ENCODE measurements at regions not wholly inside any gene's neighbourhood (a gene's known extent, or its start where the extent isn't known, plus 50 kb on each side); places are given as distances from the start of the nearest gene placed in this dataset.
"Not testable (repeated sequence)": the region's sequence is repeated elsewhere in the genome, so short reads cannot be mapped to it uniquely, and the experiment has no call there.

GRCh38 chr6:14530385-14530784 lies 412.8 kb downstream of the CD83 start:
- DNase-seq (ENCODE audit: low spot score): no peak

- no peak for DNase-seq (ENCODE audit: low spot score)
Measured at GRCh38 chr6:14533446-14533845, 415.9 kb downstream of the CD83 start.

GRCh38 chr6:14537030-14537429 lies 419.5 kb downstream of the CD83 start:
- no peak for DNase-seq (ENCODE audit: low spot score)

GRCh38 chr6:14540276-14540675 lies 422.7 kb downstream of the CD83 start:
- no peak for DNase-seq (ENCODE audit: low spot score)

- no peak for DNase-seq (ENCODE audit: low spot score)
Measured at GRCh38 chr6:14540810-14541540, 423.4 kb downstream of the CD83 start.

DNA sequence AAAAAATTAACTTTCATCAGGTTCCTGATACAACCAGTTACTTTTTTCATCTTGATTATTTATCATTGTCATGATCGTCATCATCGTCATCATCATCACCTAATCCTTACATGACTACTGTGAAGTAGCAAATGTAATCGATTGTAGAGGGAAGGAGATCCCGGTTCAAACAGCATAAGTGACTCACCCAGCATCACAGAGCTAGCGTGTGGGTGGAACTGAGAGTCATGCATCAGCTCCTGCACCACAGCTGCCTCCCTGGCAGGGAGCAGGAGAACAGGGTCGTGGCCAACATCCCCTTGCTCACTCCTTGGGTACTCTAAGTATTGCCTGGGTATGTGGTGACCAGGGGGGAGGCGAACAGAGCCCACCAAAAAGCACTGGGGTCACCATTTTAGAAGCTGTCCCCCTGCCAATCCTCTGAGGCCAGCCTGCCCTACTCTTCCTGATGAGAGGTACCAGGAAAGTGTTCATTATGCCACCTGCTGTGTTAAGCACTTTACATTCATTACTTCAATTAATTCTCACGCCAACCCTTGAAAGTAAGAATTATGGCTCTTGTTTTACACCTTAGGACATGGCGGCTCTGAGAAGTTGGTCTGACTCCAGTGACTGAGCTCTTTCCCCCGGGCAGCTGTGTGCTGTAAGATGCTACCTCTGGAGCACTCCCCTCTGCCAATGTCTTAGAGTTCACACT lies 425.2 kb downstream of the CD83 start:
- DNase-seq (ENCODE audit: low spot score): no peak

DNA sequence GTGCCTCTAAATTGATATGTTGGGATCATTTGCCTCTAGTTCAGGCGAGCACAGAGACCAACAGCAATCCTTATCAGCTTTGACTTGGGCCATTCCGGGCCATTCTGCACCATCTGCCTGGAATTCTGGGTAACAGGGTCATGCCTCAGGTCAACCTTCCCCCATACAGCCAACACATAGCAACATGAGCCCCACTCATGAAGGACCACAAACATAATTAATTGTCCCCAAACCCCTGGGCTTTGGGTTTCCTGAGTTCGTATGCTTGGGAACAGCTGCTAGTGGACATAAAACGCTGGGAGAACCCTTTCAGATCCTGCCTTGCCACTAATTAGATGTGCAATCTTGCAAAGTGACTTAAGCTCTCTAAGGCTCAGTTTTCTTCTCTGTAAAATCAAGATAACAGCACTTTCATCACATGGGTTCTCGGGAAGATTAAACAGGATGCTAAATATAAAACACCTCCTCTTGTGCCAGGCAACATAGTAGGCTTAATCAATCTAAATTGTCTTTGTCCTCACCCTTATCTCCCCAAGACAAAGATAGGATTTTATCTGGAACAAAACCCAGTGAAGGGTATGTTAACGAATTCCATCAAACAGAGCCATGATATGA lies 426.5 kb downstream of the CD83 start:
- no peak for DNase-seq (ENCODE audit: low spot score)

- no peak for DNase-seq (ENCODE audit: low spot score)
Measured at GRCh38 chr6:14544666-14545065, 427.1 kb downstream of the CD83 start.

GRCh38 chr6:14545496-14545895 lies 427.9 kb downstream of the CD83 start:
- no peak for DNase-seq (ENCODE audit: low spot score)

DNA sequence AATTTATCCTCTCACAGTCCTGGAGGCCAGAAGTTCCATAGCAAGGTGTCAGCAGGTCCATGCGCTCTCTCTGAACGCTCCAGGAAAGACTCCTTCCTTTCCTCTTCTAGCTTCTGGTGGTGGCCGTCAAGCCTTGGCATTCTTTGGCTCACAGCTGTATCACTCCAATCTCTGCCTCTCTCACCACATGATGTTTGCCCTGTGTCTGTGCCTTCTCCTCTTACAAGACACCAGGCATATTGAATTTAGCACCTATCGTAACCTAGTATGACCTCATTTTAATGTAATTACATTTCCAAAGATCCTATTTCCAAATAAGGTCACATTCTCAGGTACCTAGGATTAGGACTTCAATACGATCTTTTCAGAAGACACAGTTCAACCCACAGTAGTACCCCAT lies 428.5 kb downstream of the CD83 start:
- DNase-seq (ENCODE audit: low spot score): no peak

- DNase-seq (ENCODE audit: low spot score): no peak
Measured at GRCh38 chr6:14547284-14547998, 429.9 kb downstream of the CD83 start.

DNA sequence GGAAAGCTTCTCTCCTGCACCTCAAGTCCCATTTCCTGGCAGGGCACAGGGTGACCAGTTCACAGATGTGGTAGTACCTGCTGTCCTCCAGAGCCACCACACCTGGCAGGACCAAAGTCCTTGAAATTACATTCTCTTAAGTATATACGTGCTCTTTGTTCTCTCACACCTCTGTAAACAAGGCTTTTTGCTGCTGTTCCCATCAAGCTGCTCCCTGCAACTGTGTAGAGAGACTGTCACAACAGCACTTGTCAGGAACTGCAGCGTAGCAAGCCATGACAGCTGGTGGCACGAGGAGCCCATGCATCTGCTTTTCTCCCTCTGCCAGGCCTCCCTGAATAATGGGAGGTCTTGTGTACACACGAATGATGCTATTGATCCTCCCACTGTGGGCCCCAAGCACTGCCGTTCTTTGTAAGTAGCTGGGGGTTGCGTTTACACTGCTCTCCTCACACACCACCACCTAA lies 431.8 kb downstream of the CD83 start:
- peak; percentile 51 for DNase-seq (ENCODE audit: low spot score)

- DNase-seq (ENCODE audit: low spot score): no peak
Measured at GRCh38 chr6:14549871-14550270, 432.3 kb downstream of the CD83 start.

- no peak for DNase-seq (ENCODE audit: low spot score)
Measured at GRCh38 chr6:14550410-14550809, 432.8 kb downstream of the CD83 start.

DNA sequence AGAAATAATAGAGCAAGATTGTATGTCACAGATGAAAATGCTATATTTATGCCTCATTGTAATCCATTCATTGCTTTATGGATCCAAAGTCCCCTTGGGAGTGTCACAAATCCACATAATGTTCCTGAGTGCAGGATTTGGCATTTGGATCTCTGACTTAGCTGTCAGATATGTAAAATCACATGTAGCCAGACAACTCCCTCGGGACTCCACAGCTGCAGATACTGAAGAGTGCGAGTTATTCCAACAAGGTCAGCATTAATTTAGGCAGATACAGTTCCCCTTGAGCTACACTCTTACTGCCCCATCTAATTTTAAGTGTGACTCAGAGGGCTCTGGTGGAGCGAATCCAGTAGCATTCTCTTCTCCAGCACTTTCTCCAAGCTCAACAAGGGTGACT lies 433.2 kb downstream of the CD83 start:
- no peak for DNase-seq (ENCODE audit: low spot score)

DNA sequence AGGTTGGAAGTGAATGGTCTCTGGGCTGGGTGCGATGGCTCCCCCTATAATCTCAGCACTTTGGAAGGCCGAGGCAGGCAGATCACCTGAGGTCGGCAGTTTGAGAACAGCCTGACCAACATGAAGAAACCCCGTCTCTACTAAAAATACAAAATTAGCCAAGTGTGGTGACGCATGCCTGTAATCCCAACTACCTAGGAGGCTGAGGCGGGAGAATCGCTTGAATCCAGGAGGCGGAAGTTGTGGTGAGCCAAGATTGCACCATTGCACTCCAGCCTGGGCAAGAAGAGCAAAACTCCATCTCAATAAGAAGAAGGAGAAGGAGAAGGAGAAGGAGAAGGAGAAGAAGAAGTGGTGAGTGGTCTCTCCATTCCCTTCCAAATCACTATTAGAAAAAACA lies 434.0 kb downstream of the CD83 start:
- not testable (repeated sequence) for DNase-seq (ENCODE audit: low spot score)

GRCh38 chr6:14552891-14553290 lies 435.3 kb downstream of the CD83 start:
- no peak for DNase-seq (ENCODE audit: low spot score)

GRCh38 chr6:14553515-14553914 lies 435.9 kb downstream of the CD83 start:
- DNase-seq (ENCODE audit: low spot score): no peak

DNA sequence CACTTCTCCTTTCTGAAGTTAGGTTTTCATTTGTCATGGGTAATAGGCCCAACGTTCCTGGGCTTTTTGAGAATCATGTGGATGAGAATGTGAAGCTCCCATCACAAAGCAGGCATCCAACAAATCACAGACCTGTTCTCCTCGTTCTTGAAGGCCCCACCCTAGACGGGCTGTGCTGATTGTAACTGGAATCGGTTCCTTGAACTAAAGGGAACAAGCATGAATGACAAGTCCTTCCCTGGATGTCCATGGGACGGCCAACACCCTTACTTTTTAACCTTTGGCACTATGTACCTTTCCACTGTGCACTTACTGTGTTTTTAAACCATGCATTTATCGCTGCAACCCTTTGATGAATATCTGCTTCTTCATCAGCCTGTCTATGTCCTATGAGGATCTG lies 438.2 kb downstream of the CD83 start:
- no peak for DNase-seq (ENCODE audit: low spot score)

DNA sequence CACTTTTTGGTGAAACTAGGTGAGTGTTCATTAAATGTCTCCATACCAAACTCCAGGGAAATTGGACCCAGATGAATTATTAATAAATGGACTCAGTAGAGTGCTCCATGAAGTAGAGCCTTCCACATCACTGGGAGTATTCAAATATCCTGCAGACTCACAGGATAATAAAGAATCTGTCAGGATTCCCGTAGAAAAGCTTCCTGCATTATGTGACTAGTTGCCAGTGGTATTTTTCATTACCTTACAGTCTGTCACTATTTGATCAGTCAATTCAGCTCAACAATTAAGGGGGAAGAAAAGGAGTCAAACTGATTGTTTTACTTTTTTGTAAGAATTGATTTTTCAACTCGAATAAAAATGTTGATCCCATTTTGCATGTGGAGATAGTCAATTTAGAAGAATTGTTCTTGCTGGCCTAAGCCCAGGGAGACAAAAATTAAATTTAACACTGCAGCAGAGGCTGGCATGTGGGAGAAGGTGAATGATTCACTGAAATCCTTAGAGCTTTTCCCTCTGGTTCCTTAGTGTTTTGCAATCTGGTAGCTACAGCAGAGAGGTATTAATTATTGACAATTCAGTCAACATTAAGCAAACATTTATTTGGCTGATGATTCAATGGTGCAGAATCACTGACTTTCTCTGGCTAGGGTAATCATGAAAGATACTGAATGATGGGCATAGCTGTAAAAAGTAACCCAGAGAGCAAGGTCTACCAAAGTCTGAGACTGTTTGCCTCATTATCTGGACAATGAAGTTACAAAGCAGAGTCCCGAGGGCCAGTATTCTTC lies 442.4 kb downstream of the CD83 start:
- no peak for DNase-seq (ENCODE audit: low spot score)

DNA sequence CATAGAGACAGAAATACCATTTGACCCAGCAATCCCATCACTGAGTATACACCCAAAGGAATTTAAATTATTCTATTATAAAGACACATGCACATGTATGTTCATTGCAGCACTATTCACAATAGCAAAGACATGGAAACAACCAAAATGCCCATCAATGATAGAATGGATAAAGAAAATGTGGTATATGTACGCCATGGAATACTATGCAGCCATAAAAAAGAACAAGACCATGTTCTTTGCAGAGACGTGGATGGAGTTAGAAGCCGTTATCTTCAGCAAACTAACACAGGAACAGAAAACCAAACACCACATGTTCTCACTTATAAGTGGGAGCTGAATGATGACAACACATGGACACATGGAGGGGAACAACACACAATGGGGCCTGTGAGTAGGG lies 444.0 kb downstream of the CD83 start:
- DNase-seq (ENCODE audit: low spot score): not testable (repeated sequence)

- no peak for DNase-seq (ENCODE audit: low spot score)
Measured at GRCh38 chr6:14567842-14568241, 450.3 kb downstream of the CD83 start.
